ENCODE measurements at regions not wholly inside any gene's neighbourhood (a gene's known extent, or its start where the extent isn't known, plus 50 kb on each side); places are given as distances from the start of the nearest gene placed in this dataset.

GRCh38 chr18:33838054-33838453 lies 260.0 kb downstream of the ASXL3 start (continued):
- no peak for TF ChIP-seq ZBTB33 (IDR thresholded peaks at IDR 0.05; ENCODE audit: borderline replicate concordance, low read depth)
- TF ChIP-seq MEF2A (IDR thresholded peaks at IDR 0.05; ENCODE audit: borderline replicate concordance, low read depth), result no peak
- no peak for TF ChIP-seq GABPA (IDR thresholded peaks at IDR 0.05; ENCODE audit: low read depth)
- no peak for TF ChIP-seq SMC3 (IDR thresholded peaks at IDR 0.05; ENCODE audit: low read depth, low read length)
- no peak for TF ChIP-seq FOSL2 (IDR thresholded peaks at IDR 0.05; ENCODE audit: borderline replicate concordance, low read depth)
- no peak for TF ChIP-seq TEAD4 (IDR thresholded peaks at IDR 0.05; ENCODE audit: borderline replicate concordance, insufficient read depth)

- Histone ChIP-seq H3K27me3 (ENCODE audit: insufficient read depth) (no peaks in the 10 kb centered on the region), H3F3A (replicated peaks; ENCODE audit: insufficient read depth) (no peaks in the 10 kb centered on the region), H3K9ac (no peak overlapping the region), H3K79me2 (ENCODE audit: insufficient read depth) (no peaks in the 10 kb centered on the region), H3K9me2 (no peaks in the 10 kb centered on the region), H3K4me2 (no peak overlapping the region), H3K4me3 (ENCODE audit: low read depth in 2 of 2, low read length in 1 of 2) (no peak overlapping the region), H3K9me3 (no peaks in the 10 kb centered on the region), H3K36me3 (replicated peaks in 1 of 2; ENCODE audit: control insufficient read depth in 1 of 2, insufficient read depth in 2 of 2, low read length in 1 of 2) (no peaks in the 10 kb centered on the region), H3K27ac (ENCODE audit: low read depth in 2 of 2, low read length in 1 of 2) (no peak overlapping the region), H3K4me1 (ENCODE audit: control insufficient read depth in 1 of 2, insufficient read depth in 2 of 2, low read depth in 1 of 2, low read length in 1 of 2) (no peaks in the 10 kb centered on the region; a peak in 1 of 4 replicates), H4K20me1 (ENCODE audit: insufficient read depth) (no peaks in the 10 kb centered on the region), H2AFZ (ENCODE audit: low read depth) (no peak overlapping the region)
- no peak for DNase-seq
- POLR2A ChIA-PET, result no interaction called here
- CTCF ChIA-PET, result interaction anchor here (0.8 to 3.0 kb wide), 7 partner anchors 9 to 487 kb away, joined by 3 to 28 read pairs (median 4); no protein-coding TSS in a partner anchor
- TF ChIP-seq REST (IDR thresholded peaks at IDR 0.05; ENCODE audit: low read depth, low read length) (no peak), FOXJ3 (CRISPR knock-in tag; IDR thresholded peaks at IDR 0.05) (no peak), MXI1 (IDR thresholded peaks at IDR 0.05; ENCODE audit: low read depth, low read length) (no peak), IRF3 (IDR thresholded peaks at IDR 0.05; ENCODE audit: low read depth, low read length) (no peak), GATA2 (CRISPR knock-in tag; IDR thresholded peaks at IDR 0.05) (no peak), FOSL2 (IDR thresholded peaks at IDR 0.05; ENCODE audit: borderline replicate concordance, low read depth) (no peak), RAD21 (IDR thresholded peaks at IDR 0.05; ENCODE audit: low read length) (no peak), JUND (IDR thresholded peaks at IDR 0.05) (no peak), YY1 (IDR thresholded peaks at IDR 0.05; ENCODE audit: low read depth) (no peak), RCOR1 (IDR thresholded peaks at IDR 0.05; ENCODE audit: low read length) (no peak), USF1 (IDR thresholded peaks at IDR 0.05; ENCODE audit: borderline replicate concordance, low read depth) (no peak), ZBTB33 (IDR thresholded peaks at IDR 0.05; ENCODE audit: borderline replicate concordance, low read depth) (no peak), CHD2 (IDR thresholded peaks at IDR 0.05; ENCODE audit: low read length, partially characterized antibody) (no peak)
Observed at GRCh38 chr18:33837191-33837590, 259.2 kb downstream of the ASXL3 start.

All from SK-N-SH (cell line).